Tongue (tissue), 1 donor: ENCODE measurements at regions not wholly inside any gene's neighbourhood (a gene's known extent, or its start where the extent isn't known, plus 50 kb on each side); places are given as distances from the start of the nearest gene placed in this dataset.

Source experiments
- DNase-seq: peaks from one replicate; pipeline ENCODE4 v3.0.0-alpha.2; 2015

- DNase-seq, result no peak
Observed at GRCh38 chr2:7471185-7471584, 554.0 kb downstream of the RNF144A start.

GRCh38 chr2:7472465-7472864 is 555.3 kb downstream of the RNF144A start:
- no peak for DNase-seq

- no peak for DNase-seq
Observed at GRCh38 chr2:7473135-7473771, 556.0 kb downstream of the RNF144A start.

GRCh38 chr2:7476371-7476770 is 559.2 kb downstream of the RNF144A start:
- no peak for DNase-seq

GRCh38 chr2:7479603-7480002 is 562.4 kb downstream of the RNF144A start:
- DNase-seq, result no peak

GRCh38 chr2:7480431-7480830 is 563.2 kb downstream of the RNF144A start:
- no peak for DNase-seq

GRCh38 chr2:7490672-7491071 is 573.5 kb downstream of the RNF144A start:
- DNase-seq, result no peak

GRCh38 chr2:7492719-7493118 is 575.5 kb downstream of the RNF144A start:
- DNase-seq, result no peak

GRCh38 chr2:7497178-7497577 is 580.0 kb downstream of the RNF144A start:
- no peak for DNase-seq

GRCh38 chr2:7499018-7499417 is 581.8 kb downstream of the RNF144A start:
- no peak for DNase-seq

GRCh38 chr2:7502336-7502735 is 585.1 kb downstream of the RNF144A start:
- no peak for DNase-seq

GRCh38 chr2:7508296-7508943 is 591.2 kb downstream of the RNF144A start:
- DNase-seq, result no peak

- DNase-seq, result no peak
Observed at GRCh38 chr2:7510353-7510752, 593.1 kb downstream of the RNF144A start.

GRCh38 chr2:7513834-7514233 is 596.6 kb downstream of the RNF144A start:
- no peak for DNase-seq

GRCh38 chr2:7515327-7515726 is 598.1 kb downstream of the RNF144A start:
- DNase-seq, result no peak

- DNase-seq, result no peak
Observed at GRCh38 chr2:7516484-7517063, 599.4 kb downstream of the RNF144A start.

- peak; percentile 2 for DNase-seq
Observed at GRCh38 chr2:7517088-7517487, 599.9 kb downstream of the RNF144A start.

GRCh38 chr2:7517851-7518250 is 600.6 kb downstream of the RNF144A start:
- no peak for DNase-seq

- no peak for DNase-seq
Observed at GRCh38 chr2:7523481-7524120, 606.4 kb downstream of the RNF144A start.

- DNase-seq, result no peak
Observed at GRCh38 chr2:7524195-7524594, 607.0 kb downstream of the RNF144A start.

- DNase-seq, result no peak
Observed at GRCh38 chr2:7525746-7526145, 608.5 kb downstream of the RNF144A start.

GRCh38 chr2:7527165-7527722 is 610.0 kb downstream of the RNF144A start:
- DNase-seq, result no peak

- DNase-seq, result no peak
Observed at GRCh38 chr2:7530001-7530400, 612.8 kb downstream of the RNF144A start.
